Stimulated activated CD8-positive, alpha-beta memory T cell treated with anti-CD3 and anti-CD28 coated beads, Interleukin-7, amount 100 ng/mL, for 4 hours (primary cell): ENCODE measurements at regions not wholly inside any gene's neighbourhood (a gene's known extent, or its start where the extent isn't known, plus 50 kb on each side); places are given as distances from the start of the nearest gene placed in this dataset.

Experiments
- DNase-seq, 2 donors: peaks; one replicate each; pipeline ENCODE4 v3.0.0-alpha.2; 2020; ENCODE audit warnings: low read depth in 2 of 2

DNA sequence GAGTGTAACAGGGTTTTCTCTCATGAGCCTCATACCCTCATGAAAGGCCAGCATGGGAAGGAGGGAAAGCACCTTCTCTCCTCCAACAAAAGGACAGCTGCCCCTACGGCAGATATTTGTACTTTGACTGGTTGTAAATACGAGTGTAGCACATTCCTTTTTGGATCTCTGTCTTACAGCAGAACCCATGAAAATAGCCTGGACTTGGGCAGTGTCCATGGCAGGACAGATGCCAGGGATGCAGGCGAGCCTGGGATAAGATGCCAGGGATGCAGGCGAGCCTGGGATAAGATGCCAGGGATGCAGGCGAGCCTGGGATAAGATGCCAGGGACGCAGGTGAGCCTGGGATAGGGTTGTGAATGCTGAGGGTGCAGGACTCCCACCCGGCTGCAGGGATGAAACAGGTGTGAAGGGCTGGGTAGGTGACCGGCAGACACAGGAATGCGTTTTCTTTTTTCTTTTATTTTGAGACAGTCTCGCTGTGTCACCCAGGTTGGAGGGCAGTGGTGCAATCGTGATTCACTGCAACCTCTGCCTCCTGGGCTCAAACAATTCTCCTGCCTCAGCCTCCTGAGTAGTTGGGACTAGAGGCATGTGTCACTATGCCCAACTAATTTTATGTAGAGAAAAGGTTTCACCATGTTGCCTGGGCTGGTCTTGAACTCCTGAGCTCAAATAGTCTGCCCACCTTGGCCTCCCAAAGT, 120.0 kb downstream of the BEGAIN start:
- DNase-seq: no peak

DNA sequence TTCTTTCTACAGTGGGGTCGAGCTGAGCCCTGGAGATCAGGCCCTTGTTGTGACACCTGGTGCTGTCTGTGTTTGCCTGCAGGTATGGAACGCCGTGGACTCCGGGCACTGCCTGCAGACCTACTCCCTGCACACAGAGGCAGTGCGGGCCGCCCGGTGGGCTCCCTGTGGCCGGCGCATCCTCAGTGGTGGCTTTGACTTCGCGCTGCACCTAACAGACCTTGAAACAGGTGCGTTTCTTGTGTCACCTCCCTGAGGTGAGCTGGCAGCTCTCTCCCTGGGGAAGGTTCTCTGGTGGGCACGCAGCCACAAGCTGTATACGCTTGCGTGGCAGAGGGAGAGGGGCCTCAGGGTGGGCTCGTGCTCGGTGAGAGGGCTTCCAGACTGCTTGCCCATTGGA, 119.3 kb downstream of the BEGAIN start:
- DNase-seq: no peak

DNA sequence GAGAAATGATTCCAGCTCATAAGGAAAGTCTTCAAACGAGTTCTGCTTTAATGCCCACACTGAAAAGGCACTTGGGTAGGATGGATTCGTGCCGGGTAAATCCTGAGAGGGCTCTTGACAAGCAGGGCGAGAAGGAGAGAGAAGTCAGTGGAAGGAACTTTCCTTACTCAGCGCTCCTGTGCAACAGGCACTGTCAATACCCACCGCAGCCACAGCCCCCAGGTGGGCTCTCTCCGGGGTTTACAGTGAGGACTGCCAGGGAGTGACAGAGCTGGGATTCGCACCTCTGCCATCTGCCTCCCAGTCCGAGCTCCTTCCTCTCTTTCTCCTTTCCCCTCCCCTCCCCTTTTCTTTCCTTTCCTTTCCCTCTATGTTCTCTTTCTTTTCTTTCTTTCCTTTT, 118.7 kb downstream of the BEGAIN start:
- DNase-seq: no peak

DNA sequence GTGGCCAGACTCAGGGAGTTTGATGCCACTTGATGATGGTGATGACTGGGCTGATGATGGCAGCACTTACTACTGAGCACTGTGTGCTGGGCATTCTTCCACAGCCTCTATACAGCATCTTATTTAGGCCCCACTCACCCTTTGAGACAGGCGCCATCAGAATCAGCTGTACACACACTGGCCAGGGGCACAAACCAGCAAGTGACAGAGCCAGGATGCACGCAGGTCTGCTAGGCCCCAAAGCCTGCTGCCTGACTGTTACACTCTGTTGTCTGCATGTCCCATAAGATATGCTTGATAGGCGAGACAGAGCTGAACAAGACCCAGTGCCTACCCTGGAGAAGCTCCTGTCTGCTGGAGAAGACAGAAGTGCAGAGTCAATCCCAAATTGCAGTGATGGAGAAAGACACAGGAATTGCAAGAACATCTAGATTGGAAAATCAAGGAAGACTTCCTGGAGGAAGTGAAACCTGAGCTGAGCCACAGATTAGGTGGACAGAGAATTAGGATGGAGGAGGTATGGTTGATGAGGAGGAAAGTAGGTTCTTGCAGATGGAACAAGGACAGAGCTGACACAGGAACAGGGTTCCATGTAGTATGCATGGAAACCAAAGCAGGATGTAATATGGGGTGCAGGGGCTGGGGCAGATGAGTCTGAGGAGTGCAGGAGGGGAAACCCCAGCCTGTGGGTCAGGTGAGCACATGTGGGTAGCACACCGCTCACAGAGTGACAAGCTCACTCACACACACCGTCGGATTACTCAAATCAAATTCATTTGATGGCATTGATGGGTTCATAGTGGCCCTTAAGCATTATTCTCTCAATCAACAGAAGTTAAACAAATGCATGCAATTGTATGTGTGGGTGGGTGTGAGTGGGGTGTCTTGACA, 117.3 kb downstream of the BEGAIN start:
- no peak for DNase-seq

DNA sequence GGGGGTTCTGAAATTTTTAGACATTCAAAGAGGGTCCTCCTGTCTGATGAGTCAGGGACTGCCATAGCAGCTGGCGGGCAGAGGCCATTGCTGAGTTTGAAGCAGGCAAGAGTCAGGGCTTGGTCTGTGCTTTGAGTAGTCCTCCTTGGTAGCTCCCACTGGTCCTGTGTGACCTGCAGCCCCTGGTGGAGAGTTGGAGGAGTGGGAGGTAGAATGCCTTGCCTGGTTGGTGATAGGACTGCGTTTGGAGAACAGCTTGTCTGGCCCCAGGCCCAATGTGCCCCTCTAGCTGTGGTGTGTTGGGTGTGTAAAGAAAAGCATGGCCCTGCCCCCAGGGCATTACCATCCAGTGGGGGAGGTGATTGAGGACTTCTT, 116.7 kb downstream of the BEGAIN start:
- DNase-seq: no peak

DNA sequence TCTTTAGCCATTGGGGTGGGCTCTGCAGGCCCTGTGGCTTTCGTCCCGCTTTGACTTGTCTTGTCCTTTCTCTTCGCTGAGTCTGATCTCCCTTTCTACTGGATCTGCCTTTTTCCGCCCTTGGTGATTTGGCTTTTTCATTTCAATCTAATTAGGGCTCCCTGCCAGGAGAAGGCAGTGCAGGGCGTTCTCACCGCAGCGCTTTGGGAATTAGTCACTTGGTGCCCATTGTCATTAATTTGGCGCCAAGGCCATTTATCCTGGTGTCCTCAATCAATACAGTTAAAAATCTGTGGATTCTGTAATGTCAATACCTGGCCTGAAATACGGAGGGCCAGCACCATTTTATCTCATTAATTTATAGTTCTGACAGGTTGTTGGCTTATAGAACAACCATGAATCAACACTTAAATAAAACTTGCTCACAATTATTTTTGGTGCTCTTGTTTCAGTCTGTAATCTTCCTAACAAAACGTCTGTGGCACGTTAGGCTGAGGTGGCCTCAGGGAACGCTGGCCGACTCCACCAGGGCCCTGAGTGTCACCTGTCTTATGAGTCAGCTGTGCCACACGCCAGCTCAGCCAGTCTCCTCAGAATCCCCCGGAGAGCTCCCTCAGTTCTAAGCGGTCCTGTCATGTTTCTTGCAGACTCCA, 115.7 kb downstream of the BEGAIN start:
- DNase-seq: no peak

DNA sequence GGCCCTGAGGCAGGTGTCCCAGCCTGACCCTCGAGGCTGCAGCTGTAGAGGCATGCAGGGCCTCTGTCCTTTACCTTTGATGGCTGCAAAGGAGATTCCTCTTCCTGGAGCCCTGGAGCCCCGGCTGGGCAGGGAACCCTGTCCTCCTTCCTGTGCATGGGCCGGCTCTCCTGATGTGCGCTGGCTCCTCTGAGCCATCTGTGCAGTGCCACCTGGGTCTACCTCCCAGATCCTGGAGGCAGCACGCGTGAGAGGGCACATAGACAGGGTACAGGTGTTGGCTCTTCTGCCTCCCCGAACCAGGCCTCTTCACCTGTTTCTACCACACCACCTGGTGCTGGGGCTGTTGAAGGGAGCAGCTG, 115.1 kb downstream of the BEGAIN start:
- no peak for DNase-seq

DNA sequence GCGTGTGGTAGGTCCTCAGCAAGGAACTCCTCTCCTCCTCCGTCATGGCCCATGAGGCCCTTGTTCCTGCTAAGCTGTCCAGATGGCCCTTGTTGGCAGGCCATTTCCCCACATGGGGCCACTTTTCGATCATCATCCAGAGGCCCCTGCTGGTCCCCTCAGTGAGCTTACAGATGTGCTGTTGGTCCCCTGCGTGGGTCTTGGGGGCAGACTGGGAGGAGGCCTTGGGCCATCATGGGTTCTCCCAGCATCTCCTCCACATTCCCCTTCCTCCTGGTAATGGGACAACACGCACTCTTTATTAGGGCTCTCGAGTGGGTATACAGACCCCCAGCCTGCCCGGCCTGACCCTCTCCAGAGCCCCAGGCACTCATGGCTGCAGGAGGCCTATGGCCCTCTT, 114.7 kb downstream of the BEGAIN start:
- no peak for DNase-seq

DNA sequence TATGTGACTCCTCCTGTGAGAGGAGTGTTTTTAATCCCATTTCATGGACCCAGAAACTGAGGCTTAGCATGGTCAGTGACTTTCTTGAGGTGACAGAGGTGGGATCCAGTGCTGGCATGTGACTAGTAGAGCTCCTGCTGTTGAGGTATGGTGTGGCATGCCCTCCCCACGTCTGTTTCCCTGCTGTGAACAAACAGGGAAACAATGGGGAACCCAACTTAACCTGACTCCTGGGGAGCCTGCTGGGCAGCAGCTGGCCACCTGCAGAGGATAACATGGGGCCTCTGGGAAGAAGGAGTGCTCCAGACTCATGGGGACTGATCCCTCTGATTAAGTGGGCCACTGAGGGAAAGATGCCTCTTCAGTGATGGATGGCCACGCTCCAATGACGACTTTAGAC, 114.0 kb downstream of the BEGAIN start:
- no peak for DNase-seq

DNA sequence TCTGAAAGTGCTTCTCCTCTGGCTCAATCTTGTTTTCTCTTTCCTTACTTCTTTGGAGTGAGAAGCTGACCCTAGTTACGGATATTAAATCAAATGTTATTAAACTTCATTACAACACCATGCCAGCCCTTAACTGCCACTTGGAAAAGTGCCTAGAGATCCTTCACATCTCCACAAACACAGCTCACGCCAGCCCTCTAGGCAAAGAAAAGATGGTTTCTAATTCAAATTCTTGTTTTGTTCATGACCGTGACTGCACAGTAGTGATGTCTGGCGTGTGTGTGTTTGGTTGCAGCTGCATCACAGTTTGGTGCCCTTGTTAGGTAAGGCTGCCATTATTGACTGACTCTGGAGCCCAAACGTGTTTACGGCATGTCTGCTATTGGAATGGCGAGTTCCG, 113.0 kb downstream of the BEGAIN start:
- DNase-seq: no peak

DNA sequence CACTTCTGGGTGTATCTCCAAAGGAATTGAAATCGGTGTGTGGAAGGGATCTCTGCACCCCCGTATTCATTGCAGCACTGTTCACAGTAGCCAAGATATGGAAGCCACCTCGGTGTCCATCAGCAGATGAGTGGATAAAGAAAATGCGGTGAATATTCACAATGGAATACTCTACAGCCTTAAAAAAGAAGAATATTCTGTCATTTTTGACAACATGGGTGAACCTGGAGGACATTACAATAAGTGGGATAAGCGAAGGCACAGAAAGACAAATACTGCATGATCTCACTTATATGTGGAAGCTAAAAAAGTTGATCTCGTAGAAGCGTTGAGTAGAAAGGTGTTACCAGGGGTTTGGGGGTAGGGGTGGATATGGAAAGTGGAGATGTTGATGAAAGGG, 111.9 kb downstream of the BEGAIN start:
- no peak for DNase-seq

DNA sequence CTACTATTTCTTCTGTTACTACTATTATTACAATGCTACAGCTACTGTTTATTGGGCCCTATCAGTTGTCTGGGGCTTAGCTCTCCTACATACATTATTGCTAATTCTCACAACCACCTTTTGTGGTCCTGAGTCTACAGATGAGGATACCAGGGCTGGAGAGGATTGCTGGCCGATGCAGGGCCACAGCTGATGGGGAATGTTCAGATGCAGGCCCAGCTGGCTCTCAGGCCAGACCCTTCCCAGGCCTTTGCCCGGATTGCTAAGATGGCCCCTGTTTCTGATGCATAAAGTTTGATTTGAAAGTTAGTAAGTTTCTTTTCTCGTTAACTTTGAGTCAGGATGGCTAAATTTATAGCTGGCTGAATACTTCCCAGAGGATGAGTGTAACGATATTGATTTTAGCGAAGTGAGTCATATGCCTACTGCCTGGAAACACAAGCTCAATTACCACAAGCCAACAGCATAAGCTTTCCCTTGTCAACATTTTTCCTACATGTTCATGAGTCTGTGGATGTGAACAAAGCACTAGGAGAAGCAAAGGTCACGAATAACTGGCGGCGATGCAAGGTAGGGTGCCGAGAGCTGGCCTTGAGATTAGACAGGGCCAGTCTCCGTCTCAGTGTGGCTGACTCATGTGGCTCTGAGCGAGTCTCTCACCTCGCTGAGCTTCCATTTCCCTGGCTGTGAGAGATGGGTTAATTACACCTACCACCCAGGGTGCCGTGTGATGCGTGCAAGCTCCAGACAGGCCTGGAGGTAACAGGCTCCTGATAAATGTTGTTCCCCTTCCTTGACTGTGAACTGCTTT, 111.0 kb downstream of the BEGAIN start:
- DNase-seq: no peak

DNA sequence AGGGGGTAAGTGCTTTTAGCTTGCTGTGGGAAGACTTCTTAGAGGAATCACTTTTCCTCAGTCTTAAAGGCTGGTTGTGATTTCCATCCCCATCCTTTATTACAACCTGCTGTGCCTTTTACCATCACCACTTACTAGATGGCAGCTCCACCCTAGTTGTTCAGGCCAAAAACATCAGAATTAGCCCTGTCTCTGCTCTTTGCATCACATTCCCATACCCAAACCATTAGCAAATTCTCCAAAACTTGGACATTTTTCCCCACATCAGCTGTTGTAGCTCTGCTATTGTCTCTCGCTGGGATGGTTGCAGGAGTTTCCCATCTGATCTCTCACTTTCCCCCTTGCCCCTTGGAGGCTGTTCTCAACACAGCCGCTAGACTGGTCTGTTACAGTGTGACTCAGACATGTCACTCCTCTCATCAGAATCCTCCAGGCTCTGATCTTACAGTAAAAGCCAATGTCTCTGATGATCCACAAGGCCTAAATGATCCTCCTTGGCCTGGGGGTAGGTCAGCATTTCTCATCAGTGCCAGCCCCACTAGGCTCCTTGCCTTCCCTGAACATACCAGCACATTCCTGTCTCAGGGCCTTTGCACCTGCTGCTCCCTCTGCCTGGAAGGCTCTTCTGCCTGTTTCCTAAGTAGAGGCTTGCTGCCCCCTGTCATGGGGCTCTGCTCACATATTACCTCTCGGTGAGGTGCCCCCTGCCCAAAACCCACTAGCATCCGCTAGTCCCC, 102.5 kb downstream of the BEGAIN start:
- DNase-seq: no peak

DNA sequence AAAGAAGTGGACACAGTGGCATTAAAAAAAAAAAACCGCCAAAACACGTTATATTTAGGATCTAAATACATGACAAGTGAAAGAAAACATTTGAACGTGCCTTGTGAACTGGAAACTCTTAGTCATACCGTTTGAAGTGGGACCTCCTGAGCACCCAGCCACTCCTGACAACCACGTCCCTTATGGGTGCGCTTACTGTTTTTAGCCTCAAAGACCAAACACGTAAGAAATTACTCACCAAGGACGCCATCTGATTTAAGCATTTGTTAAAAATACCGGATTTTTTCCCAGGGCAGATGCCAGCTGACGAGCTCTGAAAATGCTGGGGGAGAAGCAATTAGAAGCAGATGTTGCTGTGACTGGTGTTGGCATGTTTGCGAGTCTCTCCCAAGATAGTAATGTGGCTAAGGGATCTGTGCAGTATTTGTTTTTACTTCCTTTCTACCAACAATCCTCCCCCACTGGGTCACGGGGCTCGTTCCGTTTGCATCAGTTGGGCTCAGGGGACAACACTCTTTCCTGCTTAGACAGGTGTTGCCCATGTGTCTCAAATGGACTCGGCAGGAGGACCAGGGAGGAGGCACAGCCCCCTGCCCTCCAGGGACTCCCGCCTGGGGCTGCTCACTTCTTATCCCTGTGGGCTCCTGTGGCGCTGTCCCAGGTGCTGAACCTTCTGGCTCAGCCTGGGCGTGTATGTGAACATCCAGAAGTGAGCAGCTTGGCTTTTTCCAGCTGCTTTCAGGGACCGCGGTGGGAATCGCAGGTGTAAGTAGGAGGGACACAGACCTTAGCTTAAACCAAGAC, 101.0 kb downstream of the BEGAIN start:
- peak in 1 of 2 donors; percentile 23 for DNase-seq
